K562 (cell line): ENCODE measurements at regions not wholly inside any gene's neighbourhood (a gene's known extent, or its start where the extent isn't known, plus 50 kb on each side); places are given as distances from the start of the nearest gene placed in this dataset.

ENCODE experiments used
- CHD7 ChIP-seq: fragments of 200-600 bp; sonication (generic); IDR thresholded peaks from one replicate; pipeline ENCODE4 v1.6.1; 2012; ENCODE audit warnings: mild to moderate bottlenecking, low read depth, low read length, inconsistent platforms
- GATA2 ChIP-seq: sonication (generic); formaldehyde crosslinking; IDR thresholded peaks from 2 replicates; pipeline ENCODE4 v1.4.0; 2020; ENCODE audit warnings: mild to moderate bottlenecking, missing genetic modification reagents
- UBTF ChIP-seq, 2 experiments: IDR thresholded peaks; 2 replicates each; pipeline ENCODE4 v1.6.1; 2012; ENCODE audit warnings: improper control_type of control experiment in 2 of 2, low read depth in 2 of 2, low read length in 2 of 2, borderline replicate concordance in 1 of 2

- TF ChIP-seq CHD7 (no peak), UBTF (IDR thresholded peaks at IDR 0.05; ENCODE audit: borderline replicate concordance in 1 of 2, low read depth in 2 of 2, low read length in 2 of 2) (no peak), GATA2 (CRISPR knock-in tag) (no peak)
These were observed 170.9 kb downstream of the PALM2AKAP2 start (continued) for GRCh38 chr9:109950710-109951443.
